SU-DHL-6 (cell line): ENCODE measurements at regions not wholly inside any gene's neighbourhood (a gene's known extent, or its start where the extent isn't known, plus 50 kb on each side); places are given as distances from the start of the nearest gene placed in this dataset.

Source experiments
- H2AFZ ChIP-seq: fragments of 200-600 bp; sonication (generic); 2 replicates; pipeline ENCODE4 v1.6.1; 2014; ENCODE audit warnings: low read depth, mild to moderate bottlenecking, moderate library complexity, mixed read lengths, antibody characterized with exemption, low read length; ENCODE audit not compliant: severe bottlenecking
- H3F3A ChIP-seq: fragments of 200-600 bp; shearing (Covaris generic); 2 replicates; pipeline ENCODE4 v1.6.0; 2016; ENCODE audit warnings: antibody characterized with exemption, mild to moderate bottlenecking; ENCODE audit not compliant: insufficient read depth
- H3K27ac ChIP-seq: fragments of 200-600 bp; sonication (generic); 2 replicates; pipeline ENCODE4 v1.5.1; 2016; ENCODE audit warnings: low read depth, mild to moderate bottlenecking, low read length, moderate library complexity, mixed read lengths
- H3K27me3 ChIP-seq: fragments of 200-600 bp; sonication (generic), shearing (Covaris generic); 2 replicates; pipeline ENCODE4 v1.6.0; 2014; ENCODE audit warnings: mild to moderate bottlenecking, low read length
- H3K36me3 ChIP-seq: fragments of 200-600 bp; sonication (generic); 2 replicates; pipeline ENCODE4 v1.6.1; 2014; ENCODE audit warnings: mild to moderate bottlenecking, low read length, mixed read lengths
- H3K4me2 ChIP-seq: fragments of 300-600, 200-600 bp; shearing (Covaris generic), sonication (generic); 2 replicates; pipeline ENCODE4 v1.6.0; 2014; ENCODE audit warnings: low read length, low read depth, mild to moderate bottlenecking; ENCODE audit not compliant: poor library complexity, severe bottlenecking
- H3K4me3 ChIP-seq: fragments of 200-600 bp; sonication (generic); 2 replicates; pipeline ENCODE4 v1.5.1; 2014; ENCODE audit warnings: antibody characterized with exemption, low read length, mild to moderate bottlenecking, mixed read lengths; ENCODE audit not compliant: insufficient read depth, poor library complexity, severe bottlenecking
- H3K79me2 ChIP-seq: fragments of 200-600 bp; sonication (generic); 2 replicates; pipeline ENCODE4 v1.6.1; 2014; ENCODE audit warnings: mild to moderate bottlenecking, low read length, moderate library complexity; ENCODE audit not compliant: insufficient read depth
- H3K9ac ChIP-seq: fragments of 200-600 bp; sonication (generic); 2 replicates; pipeline ENCODE4 v1.7.0; 2014; ENCODE audit warnings: mild to moderate bottlenecking, low read length
- H3K9me2 ChIP-seq: fragments of 200-600 bp; sonication (generic); replicated peaks from 2 replicates; pipeline ENCODE4 v1.6.1; 2014; ENCODE audit warnings: low read length; ENCODE audit not compliant: insufficient read depth
- H3K9me3 ChIP-seq: fragments of 200-600 bp; sonication (generic); 2 replicates; pipeline ENCODE4 v1.6.1; 2014; ENCODE audit warnings: low read length, mixed read lengths; ENCODE audit not compliant: insufficient read depth
- H4K20me1 ChIP-seq: fragments of 200-600 bp; sonication (generic); 2 replicates; pipeline ENCODE4 v1.6.1; 2014; ENCODE audit warnings: low read depth, mild to moderate bottlenecking, antibody characterized with exemption, low read length, moderate library complexity, mixed read lengths
- EZH2phosphoT487 ChIP-seq: fragments of 200-600 bp; sonication (generic), shearing (Covaris generic); conservative IDR thresholded peaks from 2 replicates; pipeline ENCODE4 v1.6.1; 2018; ENCODE audit warnings: mild to moderate bottlenecking, antibody characterized with exemption, low read length, moderate library complexity, mixed read lengths
- TF ChIP-seq, protein P1 (sequence below): fragments of 200-600 bp; sonication (generic); IDR thresholded peaks from one replicate; pipeline ENCODE4 v1.5.1; 2017; ENCODE audit warnings: antibody characterized with exemption, mild to moderate bottlenecking, low read length, moderate library complexity; ENCODE audit not compliant: insufficient read depth, poor library complexity, severe bottlenecking

GRCh38 chr1:221366495-221367110 lies 375.3 kb downstream of the DUSP10 start:
- no peak overlapping the region for H3K4me2 ChIP-seq
- no peak overlapping the region for H2AFZ ChIP-seq
- H3K79me2 ChIP-seq: no peaks in the 10 kb centered on the region
- H3K27me3 ChIP-seq: no peaks in the 10 kb centered on the region
- no peaks in the 10 kb centered on the region for H4K20me1 ChIP-seq
- no peaks in the 10 kb centered on the region for H3K9me2 ChIP-seq
- H3K9me3 ChIP-seq: no peaks in the 10 kb centered on the region
- no peaks in the 10 kb centered on the region for H3K36me3 ChIP-seq
- TF ChIP-seq, protein P1, sequence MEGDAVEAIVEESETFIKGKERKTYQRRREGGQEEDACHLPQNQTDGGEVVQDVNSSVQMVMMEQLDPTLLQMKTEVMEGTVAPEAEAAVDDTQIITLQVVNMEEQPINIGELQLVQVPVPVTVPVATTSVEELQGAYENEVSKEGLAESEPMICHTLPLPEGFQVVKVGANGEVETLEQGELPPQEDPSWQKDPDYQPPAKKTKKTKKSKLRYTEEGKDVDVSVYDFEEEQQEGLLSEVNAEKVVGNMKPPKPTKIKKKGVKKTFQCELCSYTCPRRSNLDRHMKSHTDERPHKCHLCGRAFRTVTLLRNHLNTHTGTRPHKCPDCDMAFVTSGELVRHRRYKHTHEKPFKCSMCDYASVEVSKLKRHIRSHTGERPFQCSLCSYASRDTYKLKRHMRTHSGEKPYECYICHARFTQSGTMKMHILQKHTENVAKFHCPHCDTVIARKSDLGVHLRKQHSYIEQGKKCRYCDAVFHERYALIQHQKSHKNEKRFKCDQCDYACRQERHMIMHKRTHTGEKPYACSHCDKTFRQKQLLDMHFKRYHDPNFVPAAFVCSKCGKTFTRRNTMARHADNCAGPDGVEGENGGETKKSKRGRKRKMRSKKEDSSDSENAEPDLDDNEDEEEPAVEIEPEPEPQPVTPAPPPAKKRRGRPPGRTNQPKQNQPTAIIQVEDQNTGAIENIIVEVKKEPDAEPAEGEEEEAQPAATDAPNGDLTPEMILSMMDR: no peak
- no peak for TF ChIP-seq EZH2phosphoT487
- H3K4me3 ChIP-seq: no peak overlapping the region
- H3K27ac ChIP-seq: no peak overlapping the region
- H3K9ac ChIP-seq: no peak overlapping the region
- no peaks in the 10 kb centered on the region for H3F3A ChIP-seq

DNA sequence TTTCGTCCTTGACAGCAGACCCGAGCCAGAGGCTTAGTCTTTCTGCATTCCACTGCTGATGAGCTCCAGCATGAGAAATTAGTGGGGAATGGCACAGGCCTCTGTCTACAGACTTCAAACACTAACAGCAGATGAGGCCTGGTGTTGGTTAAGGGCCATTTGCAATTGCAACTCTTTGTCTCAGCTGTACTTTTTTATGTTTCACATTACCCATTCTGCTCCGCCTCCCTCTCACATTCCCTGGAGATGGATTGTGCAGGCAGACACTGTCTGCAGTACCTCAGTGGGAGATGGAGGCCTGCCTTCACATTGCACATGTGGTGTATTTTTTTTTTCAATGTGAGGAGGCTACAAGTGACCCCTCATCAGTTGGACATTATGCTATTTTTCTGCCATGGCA lies 370.2 kb downstream of the DUSP10 start:
- Histone ChIP-seq H4K20me1 (no peaks in the 10 kb centered on the region), H3K4me3 (no peak overlapping the region), H3K27me3 (no peaks in the 10 kb centered on the region), H3K9ac (no peak overlapping the region), H3K9me2 (no peaks in the 10 kb centered on the region), H3K36me3 (no peaks in the 10 kb centered on the region), H3K79me2 (no peaks in the 10 kb centered on the region), H3F3A (no peaks in the 10 kb centered on the region), H3K9me3 (no peaks in the 10 kb centered on the region), H2AFZ (no peak overlapping the region), H3K4me2 (no peak overlapping the region), H3K27ac (no peak overlapping the region)
- TF ChIP-seq EZH2phosphoT487: no peak
- TF ChIP-seq, protein P1: no peak

DNA sequence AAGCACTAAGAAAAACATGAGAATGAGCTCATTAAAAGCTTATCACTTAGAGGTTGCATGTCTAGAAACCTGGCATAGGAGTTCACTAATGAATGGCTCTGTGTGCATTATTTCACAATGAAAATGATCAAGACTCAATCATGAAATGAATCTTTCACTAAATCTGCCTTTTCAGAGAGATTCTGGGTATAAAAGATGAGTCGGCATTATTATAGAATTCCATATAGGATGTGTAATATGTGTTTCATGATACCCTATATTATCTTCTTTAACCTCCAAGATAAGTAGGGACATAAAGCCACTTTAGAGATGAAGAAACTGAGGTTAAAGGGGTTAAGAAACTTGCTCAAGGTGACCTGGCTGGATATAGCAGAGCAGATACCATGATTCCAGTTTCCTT lies 368.1 kb downstream of the DUSP10 start:
- no peaks in the 10 kb centered on the region for H3F3A ChIP-seq
- no peak overlapping the region for H2AFZ ChIP-seq
- no peaks in the 10 kb centered on the region for H3K36me3 ChIP-seq
- no peaks in the 10 kb centered on the region for H3K9me2 ChIP-seq
- no peak overlapping the region for H3K4me3 ChIP-seq
- H3K9me3 ChIP-seq: no peaks in the 10 kb centered on the region
- no peaks in the 10 kb centered on the region for H3K79me2 ChIP-seq
- H3K27me3 ChIP-seq: no peaks in the 10 kb centered on the region
- no peak overlapping the region for H3K9ac ChIP-seq
- H3K27ac ChIP-seq: no peak overlapping the region
- H3K4me2 ChIP-seq: no peak overlapping the region
- no peaks in the 10 kb centered on the region for H4K20me1 ChIP-seq
- TF ChIP-seq, protein P1: no peak
- no peak for TF ChIP-seq EZH2phosphoT487
